HG03196 (cell line): ENCODE measurements at regions not wholly inside any gene's neighbourhood (a gene's known extent, or its start where the extent isn't known, plus 50 kb on each side); places are given as distances from the start of the nearest gene placed in this dataset.

Experiments
- ATAC-seq: cut with Tn5 transposase; IDR thresholded peaks from one replicate; pipeline ENCODE4 v1.9.1; 2021; ENCODE audit not compliant: unreplicated experiment

DNA sequence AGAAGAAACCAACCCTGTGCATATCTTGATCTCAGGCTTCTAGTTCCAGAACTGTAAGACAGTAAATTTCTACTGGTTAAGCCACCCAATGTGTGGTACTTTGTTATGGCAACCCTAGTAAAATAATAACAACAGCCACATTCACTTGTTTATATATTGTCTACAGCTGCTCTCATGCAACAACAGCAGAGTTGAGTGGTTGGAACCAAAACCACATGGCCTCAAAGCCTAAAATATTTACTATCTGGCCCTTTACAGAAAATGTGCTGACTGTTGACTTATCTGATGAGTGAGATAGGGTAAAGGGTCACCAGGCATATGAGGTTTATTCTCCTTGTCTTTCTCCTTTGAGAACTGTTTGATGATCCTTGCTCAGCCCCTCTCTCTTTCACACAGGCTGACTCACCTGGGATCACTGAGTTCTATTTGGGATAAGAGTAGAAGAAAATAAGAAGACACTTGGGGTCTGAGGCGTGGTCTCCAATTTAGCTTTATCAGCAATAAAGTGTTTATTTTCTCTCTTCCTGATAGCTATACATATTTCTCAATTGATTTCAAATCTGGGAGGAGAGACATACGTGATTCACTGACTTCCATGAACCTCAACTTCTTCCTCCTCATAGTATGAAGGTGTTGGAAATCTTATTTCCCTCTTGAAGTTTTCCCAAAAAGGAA lies 227.5 kb upstream of the STARD13 start:
- ATAC-seq: no peak

DNA sequence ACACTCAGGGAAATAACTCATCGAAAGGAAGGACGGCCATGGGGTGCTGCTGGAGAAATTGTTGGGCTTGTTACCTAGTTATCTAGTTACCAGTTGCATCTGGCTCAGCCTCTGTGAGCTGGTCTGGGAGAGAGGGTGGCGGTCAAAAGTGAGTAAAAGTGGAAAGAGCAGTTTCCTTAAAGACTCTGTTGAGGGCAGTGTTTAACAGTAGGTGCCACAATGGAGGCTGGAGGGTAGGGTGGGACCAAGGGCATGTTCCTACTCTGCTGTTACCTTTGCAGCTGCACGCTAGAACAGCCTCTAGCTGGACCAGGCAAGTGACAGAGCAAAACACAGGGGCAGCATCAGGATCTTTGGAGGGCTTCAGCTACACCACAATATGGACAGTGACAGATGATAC lies 228.8 kb upstream of the STARD13 start:
- ATAC-seq: no peak

DNA sequence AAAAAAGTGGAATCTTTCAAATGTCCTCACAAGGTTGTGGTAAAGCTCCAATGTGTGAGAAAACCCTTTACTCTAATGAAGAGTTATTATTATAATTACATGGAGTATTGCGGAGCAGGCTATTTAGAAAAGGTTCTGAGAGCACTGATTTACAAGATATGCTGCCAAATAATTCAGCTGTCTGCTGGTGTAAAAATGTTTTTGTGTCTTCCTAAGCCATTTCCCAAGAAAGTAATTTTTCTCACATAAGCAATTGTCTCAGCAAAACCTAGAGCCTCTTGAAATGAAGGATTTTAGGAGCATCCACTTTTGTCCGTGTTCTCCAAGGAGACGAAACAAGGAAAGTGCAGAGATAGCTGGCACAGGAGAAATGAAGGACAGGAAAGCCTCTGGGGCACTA lies 229.6 kb upstream of the STARD13 start:
- ATAC-seq: no peak

DNA sequence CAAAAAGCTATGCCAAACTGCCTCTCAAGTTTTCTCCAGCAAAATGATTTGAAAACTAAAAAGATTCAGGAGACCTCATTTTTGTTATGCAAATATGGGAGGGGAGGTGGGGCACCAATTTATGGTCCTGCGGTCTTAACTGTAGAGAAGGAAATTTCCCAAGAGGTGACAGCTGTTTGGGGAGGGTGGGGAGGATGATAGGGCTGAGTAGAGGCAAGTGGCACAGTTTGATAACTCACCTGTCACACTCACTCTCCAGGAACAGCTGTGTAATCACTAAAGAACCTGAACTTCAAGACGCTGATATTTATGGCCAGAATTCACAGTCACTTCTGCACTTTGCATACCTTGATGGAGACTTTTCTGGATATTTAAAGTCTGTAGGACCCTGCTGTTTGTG lies 232.9 kb upstream of the STARD13 start:
- ATAC-seq: no peak

DNA sequence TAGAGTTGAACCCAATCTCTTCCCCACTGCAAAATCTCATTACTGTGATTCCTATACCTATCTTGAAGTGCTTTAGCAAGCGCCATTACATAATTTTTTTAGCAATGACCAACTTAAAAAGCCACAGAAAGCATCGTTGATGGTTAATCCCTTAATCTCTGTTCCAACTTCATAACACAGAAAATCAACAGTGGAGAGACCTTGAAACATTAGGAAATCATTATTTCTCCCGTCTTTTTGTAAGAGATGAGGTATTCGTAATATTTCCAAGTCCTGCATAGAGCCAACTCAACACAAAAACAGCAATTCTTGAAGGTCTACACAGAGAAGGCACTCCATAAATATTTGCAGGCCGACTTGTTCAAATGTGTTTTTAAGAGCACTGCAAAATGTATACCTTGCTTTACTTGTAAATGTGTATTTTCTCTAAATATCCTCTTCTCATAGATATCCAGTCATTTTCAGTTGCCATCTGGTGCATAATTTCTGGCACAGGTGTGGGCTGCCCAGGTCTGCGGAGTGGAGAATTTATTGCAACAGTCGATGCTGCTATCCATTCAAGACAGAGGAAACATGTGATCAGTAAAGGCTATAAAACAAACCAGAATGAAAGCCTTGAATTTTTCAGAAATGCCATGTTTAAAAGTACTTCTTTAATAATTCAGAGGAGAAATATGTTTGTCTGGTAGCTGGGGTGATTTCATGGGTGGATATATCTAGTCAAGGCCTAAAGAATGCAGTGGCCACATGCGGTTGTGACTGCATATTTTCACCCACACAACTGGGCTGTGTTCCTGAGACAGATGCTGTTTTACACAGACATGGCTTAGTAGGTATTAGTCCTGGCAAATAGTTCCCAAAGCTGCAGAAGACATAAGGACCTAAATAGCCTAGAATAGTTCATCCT lies 234.3 kb upstream of the STARD13 start:
- no peak for ATAC-seq

DNA sequence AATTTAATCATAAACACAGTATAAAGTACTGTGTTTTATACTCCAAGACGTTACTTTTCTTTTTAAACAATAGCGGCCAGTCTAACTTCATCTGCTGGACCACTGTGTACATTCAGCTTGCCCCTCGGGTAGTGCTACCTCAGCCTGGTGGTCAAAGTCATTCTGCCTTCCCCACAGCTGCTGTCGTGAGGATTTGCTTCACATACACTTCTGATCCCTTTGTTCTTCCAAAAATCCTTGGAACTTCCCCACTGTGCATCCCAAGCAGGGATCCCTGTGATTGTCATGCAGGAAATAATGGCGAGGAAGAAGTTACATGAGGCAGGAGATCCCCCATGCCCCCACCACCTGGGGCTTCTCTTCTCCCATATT lies 234.9 kb upstream of the STARD13 start:
- ATAC-seq: no peak

DNA sequence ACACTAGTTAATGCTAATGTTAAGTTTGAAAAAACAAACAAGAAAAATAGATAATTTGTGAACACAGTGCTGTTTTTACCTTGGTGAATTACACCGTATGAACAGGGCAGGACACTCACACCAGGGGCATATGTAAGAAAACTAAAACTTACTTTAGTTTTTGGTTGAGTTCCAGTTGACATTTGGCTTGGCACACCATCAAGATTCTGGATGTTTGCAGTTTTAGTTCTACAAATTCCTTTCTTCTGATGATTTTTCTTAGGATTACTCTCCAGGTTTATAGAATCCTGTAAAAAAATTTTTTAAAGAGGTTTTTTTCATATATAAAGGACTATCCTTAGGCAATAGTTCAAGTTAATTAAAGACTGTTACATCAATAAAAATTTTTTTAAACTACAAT lies 238.5 kb upstream of the STARD13 start:
- no peak for ATAC-seq

DNA sequence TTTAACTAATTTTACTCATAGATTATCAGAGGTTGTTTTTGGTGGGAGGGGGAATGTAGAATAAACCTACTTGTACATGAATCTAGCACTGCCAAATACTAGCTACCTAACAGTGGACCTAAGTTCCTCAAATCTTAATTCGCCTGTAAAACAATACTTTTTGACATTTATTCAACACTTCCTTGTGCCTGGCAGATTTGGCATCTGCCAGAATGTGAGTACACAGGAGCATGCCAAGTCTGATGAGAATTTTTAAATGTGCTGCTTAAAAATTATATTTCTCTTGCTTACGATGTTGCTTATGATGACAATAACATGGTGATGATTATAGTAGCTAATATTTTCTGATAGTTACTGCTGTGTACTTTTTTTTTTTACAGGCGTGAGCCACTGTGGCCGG lies 240.2 kb upstream of the STARD13 start:
- ATAC-seq: no peak

DNA sequence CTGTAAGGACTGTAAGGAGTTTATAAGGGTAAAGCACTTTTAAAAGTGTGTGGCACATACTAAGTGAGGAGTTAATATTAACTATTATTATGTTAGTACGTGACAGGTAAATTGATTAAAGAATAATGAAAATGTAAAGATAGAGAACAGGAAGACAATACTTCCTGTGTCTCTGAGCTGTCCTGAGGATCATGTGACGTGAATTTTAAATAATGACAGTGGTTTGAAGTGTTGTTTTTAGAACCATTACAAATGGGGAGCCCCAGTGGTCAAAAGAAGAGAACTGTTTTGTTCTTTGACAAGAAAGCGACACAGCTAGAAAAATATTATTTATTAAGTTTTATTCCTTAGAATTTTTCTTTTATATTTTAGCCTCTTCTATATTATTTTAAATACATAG lies 241.2 kb upstream of the STARD13 start:
- ATAC-seq: no peak

DNA sequence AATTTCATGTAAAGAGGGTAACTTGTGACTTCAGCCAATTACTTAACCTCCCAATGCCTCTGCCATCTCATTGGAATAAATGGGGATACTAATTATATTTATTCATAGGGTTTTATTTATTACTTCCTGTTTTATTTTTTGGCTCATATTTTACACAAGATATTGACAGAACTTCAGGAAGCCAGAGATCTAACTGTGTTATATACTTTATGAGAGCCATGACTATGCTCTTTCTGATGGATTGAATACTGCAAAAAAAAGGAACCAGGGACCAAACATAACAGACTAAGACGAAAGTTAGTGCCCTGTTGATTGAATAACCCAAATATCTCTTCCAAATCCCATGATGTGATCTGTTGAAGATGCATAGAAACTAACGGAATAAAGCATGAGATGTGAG lies 243.3 kb upstream of the STARD13 start:
- ATAC-seq: no peak

DNA sequence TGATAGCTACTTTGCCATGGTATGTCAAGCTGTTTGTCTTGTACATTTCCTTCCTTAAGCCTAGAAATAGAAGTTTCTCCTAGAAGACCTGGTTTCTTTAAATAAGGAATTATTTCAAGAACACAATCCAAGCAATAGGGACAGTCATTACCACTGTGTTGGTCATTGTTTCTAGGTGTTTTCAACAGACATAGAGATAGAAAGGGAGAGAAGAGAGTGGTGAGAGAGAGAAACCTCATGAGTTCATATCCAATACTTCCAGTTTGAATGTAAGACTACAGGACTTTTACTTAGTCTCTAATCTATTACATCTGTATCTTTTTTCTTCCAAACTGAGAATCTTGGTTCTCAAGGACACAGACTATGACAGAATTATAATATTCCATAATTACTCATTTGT lies 245.9 kb upstream of the STARD13 start:
- ATAC-seq: no peak

DNA sequence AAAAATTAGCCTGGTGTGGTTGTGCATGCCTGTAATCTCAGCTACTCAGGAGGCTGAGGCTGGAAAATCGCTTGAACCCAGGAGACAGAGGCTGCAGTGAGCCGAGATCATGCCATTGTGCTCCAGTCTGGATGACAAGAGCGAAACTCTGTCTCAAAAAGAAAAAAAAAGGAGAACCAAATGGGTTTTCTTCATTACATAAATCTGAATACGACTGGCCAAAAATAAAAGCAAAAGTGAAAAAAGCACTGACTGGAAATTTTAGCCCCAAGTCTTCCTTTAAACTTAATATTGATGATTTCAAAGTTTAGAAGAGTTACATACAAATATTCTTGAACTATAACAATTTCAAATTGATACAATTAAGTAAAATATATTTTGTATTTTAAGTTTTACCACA lies 249.5 kb upstream of the STARD13 start:
- ATAC-seq: no peak

DNA sequence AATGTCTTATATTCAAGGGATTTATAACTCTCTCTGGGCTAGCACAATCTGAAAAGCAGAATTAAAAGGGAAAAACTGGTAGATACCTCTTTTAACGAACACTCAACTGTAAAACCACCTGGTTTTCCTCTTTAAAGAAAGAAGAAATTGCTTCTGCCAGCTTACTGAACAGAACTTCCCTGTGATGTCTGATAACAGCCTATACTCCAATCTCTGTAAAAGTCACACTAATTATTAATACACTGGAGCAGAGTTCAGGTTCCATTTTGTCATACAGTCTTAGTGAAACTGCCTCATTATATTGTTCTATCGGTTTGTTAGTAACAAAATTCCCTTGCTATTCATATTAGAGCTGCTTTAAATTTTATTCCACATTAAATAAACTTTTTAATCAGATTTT lies 251.0 kb upstream of the STARD13 start:
- ATAC-seq: no peak

DNA sequence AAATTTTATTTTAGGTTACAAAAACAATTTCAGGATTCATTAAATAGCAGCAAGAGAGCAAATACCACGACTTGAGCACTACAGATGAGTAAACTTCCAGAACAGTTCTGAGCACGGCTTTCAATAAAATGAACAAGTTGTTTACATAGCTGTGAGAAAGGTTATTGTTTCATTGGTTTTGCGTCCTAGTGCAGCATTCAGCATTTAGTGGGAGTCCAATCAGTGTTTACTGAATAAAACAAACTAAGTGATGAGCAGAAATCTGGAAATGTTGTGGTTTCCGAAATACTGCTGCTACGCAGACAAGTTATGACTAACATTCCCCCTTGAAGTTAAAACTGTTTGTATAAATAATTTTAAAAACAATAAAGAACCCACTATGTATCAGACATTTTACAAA lies 251.5 kb upstream of the STARD13 start:
- no peak for ATAC-seq

DNA sequence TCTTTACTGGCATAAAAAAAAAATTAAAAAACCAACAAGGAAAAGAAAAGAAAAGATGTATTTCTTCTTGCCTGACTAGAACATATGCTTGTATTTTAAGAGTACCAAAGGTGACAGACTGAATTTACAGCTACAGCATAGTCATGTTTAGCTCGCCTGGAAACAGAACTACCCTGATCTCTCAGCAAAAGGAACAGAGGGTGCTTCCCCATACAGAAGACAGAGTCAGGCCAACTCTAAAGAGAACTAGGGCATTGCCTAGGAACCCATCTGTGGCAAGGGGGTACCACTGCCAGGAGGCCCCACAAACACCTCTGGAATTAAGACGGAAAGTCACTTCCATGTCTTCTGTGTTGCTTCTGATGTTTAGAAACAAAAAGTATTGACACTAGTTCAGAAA lies 252.1 kb upstream of the STARD13 start:
- no peak for ATAC-seq

DNA sequence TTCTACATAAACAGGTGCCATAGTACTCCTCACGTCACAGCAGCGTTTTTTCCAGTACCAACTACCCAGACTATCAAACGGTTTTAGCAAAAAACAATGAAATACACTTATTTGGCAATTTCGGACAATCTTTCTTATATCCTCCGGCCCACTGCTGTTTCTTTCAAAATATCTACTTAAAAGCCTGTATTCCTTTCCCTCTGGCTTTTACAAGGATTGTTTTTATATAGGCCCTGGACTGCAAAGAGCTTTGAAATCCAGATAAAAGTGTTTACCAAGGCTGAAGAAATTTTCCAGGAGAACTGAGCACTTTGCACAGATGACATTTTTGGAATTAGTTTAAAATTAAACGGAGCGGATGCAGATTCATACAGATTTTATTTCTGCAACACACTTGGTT lies 255.9 kb upstream of the STARD13 start:
- ATAC-seq: no peak

DNA sequence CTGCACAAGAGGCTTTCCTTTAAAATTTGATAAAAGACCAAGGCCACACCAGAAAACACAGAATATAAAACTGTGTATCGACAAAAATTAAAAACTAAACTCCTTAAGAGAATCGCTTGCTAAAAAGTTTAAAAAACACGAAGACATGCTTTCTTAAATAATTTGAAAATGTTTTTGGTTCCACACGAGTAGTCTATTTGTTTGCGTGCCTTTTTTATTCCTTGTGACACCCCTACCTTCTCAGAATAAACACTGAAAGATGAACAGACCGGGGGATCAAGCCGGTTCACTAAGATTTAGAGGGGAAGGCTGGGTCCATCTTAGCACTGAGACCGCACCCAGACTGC lies 256.4 kb upstream of the STARD13 start:
- no peak for ATAC-seq

DNA sequence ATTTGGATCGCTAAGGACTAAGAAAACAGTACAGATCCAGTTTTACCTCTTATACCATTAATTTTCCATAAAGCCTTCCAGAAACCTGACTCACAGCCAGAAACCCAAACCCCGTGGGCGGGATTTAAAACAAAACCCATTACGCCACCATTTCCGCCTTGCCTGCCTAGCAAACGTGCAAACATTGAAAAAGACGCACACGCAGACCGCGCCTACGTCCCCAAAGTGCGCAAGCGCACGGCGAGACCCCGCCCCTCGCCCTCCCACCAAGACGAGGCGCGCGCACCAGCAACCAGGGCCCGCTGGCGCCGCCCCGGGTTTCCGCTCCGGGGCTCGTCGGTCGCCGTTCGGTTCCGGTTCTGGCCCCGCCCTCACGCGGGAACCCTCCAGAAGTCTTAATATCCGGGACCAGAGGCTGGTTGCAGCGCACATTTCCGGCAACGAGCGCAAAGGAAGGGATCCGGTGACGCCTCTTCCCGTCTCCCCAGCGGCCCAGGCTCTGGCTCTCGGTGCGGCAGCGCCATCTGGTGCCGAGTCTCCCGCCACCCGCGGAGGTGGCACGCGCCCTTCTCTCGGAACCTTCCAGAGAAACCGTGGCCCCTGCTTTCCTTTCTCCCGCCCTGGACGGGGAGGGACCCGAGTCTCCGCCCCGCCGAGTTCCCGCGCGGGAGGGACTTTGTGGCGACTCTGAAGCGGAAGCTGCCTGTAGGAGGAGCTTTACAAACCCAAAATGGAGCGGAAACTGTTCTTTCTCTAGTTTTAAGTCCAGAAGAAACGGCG lies 256.9 kb upstream of the STARD13 start:
- peak; percentile 90 for ATAC-seq

DNA sequence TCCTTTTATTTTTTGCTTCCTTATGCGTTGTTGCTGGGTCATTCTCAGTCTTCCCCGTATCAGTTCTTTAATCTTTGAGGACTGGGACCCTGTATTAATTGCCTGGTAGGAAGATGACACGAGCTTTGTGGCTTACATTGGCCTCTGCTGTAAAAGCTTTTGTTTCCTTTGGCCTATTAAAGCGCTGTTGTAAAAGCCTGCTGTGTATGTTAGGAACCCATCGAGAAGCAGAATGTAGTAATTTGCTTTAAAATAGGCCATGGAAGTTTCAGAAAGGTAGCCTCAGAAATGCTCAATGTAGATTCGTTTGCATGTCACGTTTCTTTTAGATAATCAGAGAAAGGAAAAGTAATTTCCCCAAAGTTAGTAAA lies 257.5 kb upstream of the STARD13 start:
- peak; percentile 12 for ATAC-seq

DNA sequence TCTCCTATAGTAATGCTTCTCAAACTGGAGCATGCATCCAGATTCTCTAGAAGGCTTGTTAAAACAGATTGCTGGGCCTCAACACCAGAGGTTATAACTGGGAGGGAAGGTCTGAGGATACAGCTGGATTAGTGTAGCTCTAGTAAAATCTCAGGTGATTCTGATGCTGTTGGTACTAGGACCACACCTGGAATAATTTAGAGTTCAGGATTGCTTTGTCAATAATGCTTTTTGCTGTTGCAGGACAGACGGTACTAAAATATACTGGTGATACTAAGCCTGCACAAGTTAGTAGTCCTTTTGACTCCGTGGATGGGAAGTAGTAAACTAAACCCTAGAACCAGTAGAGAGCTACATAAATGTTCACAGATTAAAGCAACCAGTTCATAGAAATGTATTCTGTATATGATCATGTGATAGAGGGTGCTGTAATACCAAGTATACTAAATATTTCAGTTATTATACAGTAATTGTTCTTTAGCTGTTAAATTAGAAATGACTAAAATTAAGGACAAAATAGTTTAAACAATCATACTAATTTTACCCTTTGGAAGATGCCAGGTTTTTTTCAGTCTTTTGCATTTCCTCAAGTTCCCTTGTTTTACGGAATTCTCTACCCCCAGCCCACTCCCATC lies 258.2 kb upstream of the STARD13 start:
- no peak for ATAC-seq

DNA sequence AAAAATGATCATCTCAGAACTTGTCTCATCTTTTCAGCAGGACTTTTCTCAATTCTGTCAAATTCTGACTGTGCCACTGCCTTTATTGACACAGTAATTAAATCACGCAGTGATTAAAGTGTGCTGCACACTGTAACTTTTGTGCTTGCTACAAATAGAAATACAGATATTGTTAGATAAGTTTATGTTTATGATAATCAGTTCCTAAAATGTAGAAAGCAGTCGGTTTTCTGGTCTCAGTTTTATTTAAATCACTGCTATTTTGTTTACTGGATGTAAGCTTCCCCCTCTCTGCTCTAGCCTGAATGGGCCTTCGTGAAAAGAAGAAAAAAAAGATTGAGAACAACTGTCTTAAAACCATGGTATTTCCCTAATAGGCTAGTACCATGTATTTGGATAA lies 258.8 kb upstream of the STARD13 start:
- no peak for ATAC-seq

DNA sequence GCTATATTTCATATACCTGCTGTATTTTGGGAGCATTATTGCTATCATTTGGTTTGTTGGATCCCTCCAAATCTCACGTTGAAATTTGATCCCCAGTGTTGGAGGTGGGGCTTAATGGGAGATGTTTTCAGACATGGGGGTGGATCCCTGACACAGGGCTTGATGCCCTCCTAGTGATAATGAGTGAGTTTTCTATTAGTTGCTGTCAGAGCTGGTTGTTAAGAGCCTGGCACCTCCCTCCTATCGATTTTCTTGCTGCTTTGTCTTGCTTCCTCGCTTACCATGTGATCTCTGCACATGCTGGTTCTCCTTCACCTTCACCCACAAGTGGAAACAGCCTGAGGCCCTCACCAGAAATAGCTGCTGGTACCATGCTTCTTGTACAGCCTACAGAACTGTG lies 259.9 kb upstream of the STARD13 start:
- ATAC-seq: no peak
